SK-N-SH (cell line): ENCODE measurements at regions not wholly inside any gene's neighbourhood (a gene's known extent, or its start where the extent isn't known, plus 50 kb on each side); places are given as distances from the start of the nearest gene placed in this dataset.

Experiments
- CTCF ChIA-PET: fragments of 300-600, 350-600 bp; formaldehyde crosslinking; extraction: SDS; loops from one replicate; lab custom pipeline; 2021; lab: Yijun Ruan, JAX
- POLR2A ChIA-PET: fragments of 350-600 bp; sonication (Branson Sonifier 250); formaldehyde crosslinking; extraction: SDS; loops from one replicate; lab custom pipeline; 2020; ENCODE audit warnings: antibody characterized with exemption, inconsistent platforms; lab: Yijun Ruan, JAX
- DNase-seq: peaks from one replicate; pipeline ENCODE4 v3.0.0; 2012
- H2AFZ ChIP-seq: fragments of 200-600 bp; sonication (generic); 2 replicates; pipeline ENCODE4 v1.8.1; 2016; ENCODE audit warnings: antibody characterized with exemption, mild to moderate bottlenecking, low read depth
- H3F3A ChIP-seq: fragments of 200-600 bp; sonication (generic); replicated peaks from 2 replicates; pipeline ENCODE3; 2016; ENCODE audit warnings: antibody characterized with exemption, mild to moderate bottlenecking; ENCODE audit not compliant: insufficient read depth
- H3K27ac ChIP-seq, 2 experiments: fragments of 200-500 bp in 1 of 2; fragments of 200-600 bp in 1 of 2; sonication (Bioruptor generic) in 1 of 2; sonication (generic), shearing (Covaris generic) in 1 of 2; 2 replicates each; pipeline versions ENCODE4 v1.5.1 to v1.6.1; 2014 to 2016; ENCODE audit warnings: low read depth in 2 of 2, inconsistent platforms in 1 of 2, low read length in 1 of 2, mild to moderate bottlenecking in 1 of 2, mixed read lengths in 1 of 2
- H3K27me3 ChIP-seq: fragments of 200-600 bp; sonication (generic), shearing (Covaris generic); 2 replicates; pipeline ENCODE4 v1.6.1; 2016; ENCODE audit warnings: mixed run types; ENCODE audit not compliant: insufficient read depth
- H3K36me3 ChIP-seq, 2 experiments: fragments of 200-500 bp in 1 of 2; fragments of 200-600 bp in 1 of 2; sonication (Bioruptor generic) in 1 of 2; sonication (generic) in 1 of 2; replicated peaks in 1 of 2; 2 replicates each; pipeline versions ENCODE3 to v1.5.1; 2014 to 2016; ENCODE audit warnings: low read length in 1 of 2, mild to moderate bottlenecking in 1 of 2; ENCODE audit not compliant: insufficient read depth in 2 of 2, control insufficient read depth in 1 of 2
- H3K4me1 ChIP-seq, 2 experiments: fragments of 200-500 bp in 1 of 2; fragments of 200-600 bp in 1 of 2; sonication (Bioruptor generic) in 1 of 2; sonication (generic), shearing (Covaris generic) in 1 of 2; 2 replicates each; pipeline versions ENCODE4 v1.5.1 to v1.6.1; 2014 to 2016; ENCODE audit warnings: low read depth in 1 of 2, low read length in 1 of 2, mixed run types in 1 of 2; ENCODE audit not compliant: insufficient read depth in 2 of 2, control insufficient read depth in 1 of 2
- H3K4me2 ChIP-seq: fragments of 200-600 bp; sonication (generic), shearing (Covaris generic); 2 replicates; pipeline ENCODE4 v1.6.1; 2017; ENCODE audit warnings: mixed run types
- H3K4me3 ChIP-seq, 2 experiments: fragments of 200-500 bp in 1 of 2; fragments of 200-600 bp in 1 of 2; sonication (Bioruptor generic) in 1 of 2; sonication (generic), shearing (Covaris generic) in 1 of 2; 2 replicates each; pipeline versions ENCODE4 v1.5.1 to v1.8.1; 2014 to 2016; ENCODE audit warnings: low read depth in 2 of 2, inconsistent platforms in 1 of 2, low read length in 1 of 2, mild to moderate bottlenecking in 1 of 2, mixed read lengths in 1 of 2, moderate library complexity in 1 of 2
- H3K79me2 ChIP-seq: fragments of 200-600 bp; sonication (generic); 2 replicates; pipeline ENCODE4 v1.8.1; 2017; ENCODE audit warnings: mild to moderate bottlenecking; ENCODE audit not compliant: insufficient read depth
- H3K9ac ChIP-seq: fragments of 200-600 bp; sonication (generic); 2 replicates; pipeline ENCODE4 v1.6.1; 2017; ENCODE audit warnings: mixed run types
- H3K9me2 ChIP-seq: fragments of 200-600 bp; sonication (generic); 2 replicates; pipeline ENCODE4 v1.6.1; 2017; ENCODE audit warnings: mixed run types
- H3K9me3 ChIP-seq: fragments of 200-600 bp; sonication (generic); 2 replicates; pipeline ENCODE4 v1.6.1; 2017; ENCODE audit warnings: mixed run types, mild to moderate bottlenecking, moderate library complexity
- H4K20me1 ChIP-seq: fragments of 200-600 bp; sonication (generic); 2 replicates; pipeline ENCODE4 v1.6.1; 2017; ENCODE audit warnings: mild to moderate bottlenecking, mixed run types; ENCODE audit not compliant: insufficient read depth
- ELF1 ChIP-seq: IDR thresholded peaks from 2 replicates; pipeline ENCODE4 v1.4.0; 2012
- EZH2phosphoT487 ChIP-seq: fragments of 200-600 bp; sonication (generic); IDR thresholded peaks from 2 replicates; pipeline ENCODE4 v1.6.1; 2017; ENCODE audit warnings: low read depth, mixed run types, mild to moderate bottlenecking, antibody characterized with exemption, moderate library complexity, borderline replicate concordance
- FOSL2 ChIP-seq: IDR thresholded peaks from 2 replicates; pipeline ENCODE4 v1.4.0; 2012; ENCODE audit warnings: low read depth, mild to moderate bottlenecking, moderate library complexity, borderline replicate concordance
- NFIC ChIP-seq: IDR thresholded peaks from 2 replicates; pipeline ENCODE4 v1.4.0; 2012; ENCODE audit warnings: borderline replicate concordance
- PBX3 ChIP-seq: IDR thresholded peaks from 2 replicates; pipeline ENCODE4; 2012
- RCOR1 ChIP-seq: fragments of 150-350 bp; IDR thresholded peaks from 2 replicates; pipeline ENCODE4 v1.6.1; 2017; ENCODE audit warnings: antibody characterized with exemption, low read length
- REST ChIP-seq: IDR thresholded peaks from 2 replicates; pipeline ENCODE4 v1.6.1; 2012; ENCODE audit warnings: mild to moderate bottlenecking, low read depth, low read length, moderate library complexity
- TCF12 ChIP-seq: IDR thresholded peaks from 2 replicates; pipeline ENCODE4 v1.4.0; 2012
- USF1 ChIP-seq: IDR thresholded peaks from 2 replicates; pipeline ENCODE4 v1.4.0; 2012; ENCODE audit warnings: low read depth, borderline replicate concordance
- USF2 ChIP-seq: fragments of 150-350 bp; IDR thresholded peaks from 2 replicates; pipeline ENCODE4 v1.6.1; 2017; ENCODE audit warnings: antibody characterized with exemption, low read length, low read depth, borderline replicate concordance
- WGBS: methylation state at CpG from one replicate; pipeline ENCODE4 v1.1.6; 2017; ENCODE audit warnings: low lambda C conversion rate; 5-methylcytosine and 5-hydroxymethylcytosine counted together

- Histone ChIP-seq H3K4me3 (no peak overlapping the region), H3K9ac (no peak overlapping the region; the same call in 1 of the 2 replicates)
- peak; percentile 75 for DNase-seq
Measured at GRCh38 chr17:77831474-77832179, 126.9 kb upstream of the TNRC6C start.

More at GRCh38 chr17:77831474-77832179, 126.9 kb upstream of the TNRC6C start:
- POLR2A ChIA-PET, result no interaction called here
- H3K9me2 ChIP-seq, result no peaks in the 10 kb centered on the region
- H3K4me1 ChIP-seq, result peaks cover 32 to 42% of the 10 kb centered on the region in 2 experiments; a peak in 3 of 4 replicates
- H3K36me3 ChIP-seq, result no peaks in the 10 kb centered on the region
- no peaks in the 10 kb centered on the region for H3K27me3 ChIP-seq
- peak overlapping the region; percentile 65; the same call in 1 of the 2 replicates for H3K4me2 ChIP-seq
- no peaks in the 10 kb centered on the region for H3K79me2 ChIP-seq
- peaks cover 19% of the 10 kb centered on the region for H3F3A ChIP-seq
- CTCF ChIA-PET, result interaction anchor here (1.2 to 1.8 kb wide), 2 partner anchors 16 to 289 kb away, joined by 3 to 7 read pairs; no protein-coding TSS in a partner anchor
- H2AFZ ChIP-seq, result peak overlapping the region; percentile 49
- TF ChIP-seq REST (no peak), TCF12 (peak; percentile 59; the same call in 1 of the 2 replicates), USF2 (no peak), ELF1 (no peak), EZH2phosphoT487 (no peak), FOSL2 (peak; percentile 56; the same call in 1 of the 2 replicates), RCOR1 (peak; percentile 9; the same call in 1 of the 2 replicates), PBX3 (peak; percentile 55), USF1 (no peak), NFIC (peak; percentile 2; the same call in 1 of the 2 replicates)
- peak overlapping the region in 1 of 2 experiments; percentile 58; a peak in 2 of 4 replicates for H3K27ac ChIP-seq
- no peaks in the 10 kb centered on the region for H4K20me1 ChIP-seq
- H3K9me3 ChIP-seq, result no peaks in the 10 kb centered on the region
- 68% methylated on average over 17 of the region's 17 CpGs for WGBS
